ENCODE measurements at regions not wholly inside any gene's neighbourhood (a gene's known extent, or its start where the extent isn't known, plus 50 kb on each side); places are given as distances from the start of the nearest gene placed in this dataset.

GRCh38 chr15:96756656-96757055 lies 426.2 kb downstream of the NR2F2 start:
- DNase-seq, result no peak

DNA sequence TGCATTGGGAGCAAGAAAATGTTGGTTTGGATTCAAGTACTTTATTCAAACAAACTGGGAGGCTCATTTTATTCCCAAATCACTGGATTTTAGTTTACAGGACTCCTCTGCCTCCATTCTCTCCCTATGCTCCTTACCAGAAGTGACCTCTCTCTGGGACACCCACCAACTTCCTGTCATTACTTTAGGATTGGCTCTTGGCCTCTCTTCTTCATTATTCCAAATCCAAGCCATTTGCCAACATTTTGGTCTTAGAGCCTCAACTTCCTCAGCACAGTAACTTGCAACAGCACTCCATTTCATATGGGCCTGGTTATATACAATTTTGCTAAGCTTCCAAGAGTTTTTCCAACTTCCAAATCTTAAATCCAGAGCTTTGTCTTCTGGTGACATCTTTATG lies 432.1 kb downstream of the NR2F2 start:
- DNase-seq, result no peak

DNA sequence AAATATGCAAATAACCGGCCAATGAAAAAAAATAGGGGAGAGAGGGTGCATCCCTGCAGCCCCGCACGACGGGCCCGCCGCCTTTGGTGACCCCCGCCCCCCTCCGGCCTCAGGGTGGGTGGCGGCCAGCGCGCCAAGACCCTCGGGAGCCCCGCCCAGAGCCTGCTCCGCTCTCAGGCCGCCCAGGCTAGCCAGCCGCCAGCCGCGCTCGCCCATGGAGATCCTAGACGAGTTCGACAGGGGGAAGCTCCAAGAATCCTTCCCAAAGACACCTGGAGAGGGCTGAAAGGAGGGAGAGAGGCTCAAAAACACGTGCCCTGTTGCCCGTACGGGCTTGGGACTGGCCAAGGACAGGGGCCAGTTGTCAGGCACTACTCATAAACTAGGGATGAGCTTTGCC lies 434.0 kb downstream of the NR2F2 start:
- no peak for DNase-seq

DNA sequence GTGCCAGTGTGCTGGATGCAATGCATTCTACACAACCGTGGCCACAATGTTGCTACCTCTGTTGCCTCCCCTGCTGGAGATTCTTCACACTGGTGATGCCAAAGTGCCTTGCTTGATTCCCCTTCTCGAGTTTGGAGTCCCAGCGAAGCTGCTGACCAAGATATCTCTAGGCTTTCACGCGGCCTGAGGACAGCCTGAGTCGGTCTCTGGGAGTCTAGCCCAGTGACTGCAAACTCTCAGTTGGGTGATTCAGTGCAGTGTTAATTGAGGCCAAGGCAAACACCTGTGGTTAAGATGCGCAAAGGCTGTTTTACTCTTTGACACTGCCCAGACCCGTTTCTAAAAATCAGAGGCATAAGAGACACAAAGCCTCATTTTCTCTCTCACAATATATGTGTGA lies 434.4 kb downstream of the NR2F2 start:
- DNase-seq, result no peak

- DNase-seq, result peak; percentile 58
Measured at GRCh38 chr15:96766366-96766765, 435.9 kb downstream of the NR2F2 start.

GRCh38 chr15:96767703-96768434 lies 437.4 kb downstream of the NR2F2 start:
- no peak for DNase-seq

DNA sequence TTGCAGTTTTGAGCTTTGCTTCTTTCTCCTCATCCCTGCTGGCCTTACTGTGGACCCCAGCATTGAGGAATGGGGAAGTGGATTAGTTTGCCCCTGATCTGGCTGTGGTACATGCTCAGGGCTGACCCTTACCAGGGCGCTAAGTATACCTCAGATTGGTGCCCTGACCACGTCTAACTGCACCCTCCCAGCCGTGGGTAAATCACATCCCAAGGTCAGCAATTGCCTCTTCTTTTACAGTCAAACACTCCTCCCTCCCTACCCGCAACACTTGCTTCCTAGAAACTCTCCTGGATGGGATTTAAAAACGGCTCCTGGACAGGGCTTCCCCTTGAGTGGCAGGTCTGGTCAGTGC lies 437.9 kb downstream of the NR2F2 start:
- DNase-seq, result no peak

- DNase-seq, result no peak
Measured at GRCh38 chr15:96771035-96771434, 440.5 kb downstream of the NR2F2 start.

- peak; percentile 2 for DNase-seq
Measured at GRCh38 chr15:96774216-96774615, 443.7 kb downstream of the NR2F2 start.

DNA sequence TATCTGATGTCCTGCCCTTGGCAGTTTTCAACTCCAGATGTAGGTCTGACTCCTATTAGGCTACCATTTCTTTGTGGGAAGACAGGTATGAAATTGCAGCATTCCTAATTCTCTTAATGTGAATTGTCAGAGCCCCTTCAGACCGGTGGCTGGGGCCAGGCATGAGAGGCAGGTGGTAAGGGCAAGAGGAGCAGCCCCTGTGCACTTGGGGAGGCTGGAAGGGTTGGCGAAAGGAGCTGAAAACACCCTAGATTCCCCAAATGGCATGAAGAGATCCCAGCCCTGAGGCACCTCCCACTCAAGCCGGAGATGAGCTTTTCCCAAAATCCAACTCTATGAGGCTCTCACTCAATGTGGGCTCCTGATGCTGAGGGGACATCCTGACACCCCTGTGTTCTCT lies 453.2 kb downstream of the NR2F2 start:
- DNase-seq, result no peak

DNA sequence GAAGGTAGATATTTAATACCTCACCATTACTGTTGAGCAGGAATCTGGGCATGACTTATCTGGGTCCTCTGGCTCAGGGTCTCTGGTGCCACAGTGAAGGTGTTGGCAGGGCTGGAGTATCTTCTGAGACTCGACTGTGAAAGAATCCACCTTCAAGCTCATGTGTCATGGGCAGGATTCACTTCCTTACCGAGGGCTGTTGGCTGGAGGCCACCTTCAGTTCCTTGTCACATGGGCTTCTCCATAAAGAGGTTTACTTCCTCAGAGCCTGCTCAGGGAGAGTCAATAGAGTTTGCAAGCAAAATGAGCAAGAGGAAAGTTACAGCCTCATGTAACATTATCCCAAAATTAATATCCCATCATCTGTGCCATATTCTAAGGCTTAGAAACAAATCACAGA lies 459.5 kb downstream of the NR2F2 start:
- peak; percentile 41 for DNase-seq

DNA sequence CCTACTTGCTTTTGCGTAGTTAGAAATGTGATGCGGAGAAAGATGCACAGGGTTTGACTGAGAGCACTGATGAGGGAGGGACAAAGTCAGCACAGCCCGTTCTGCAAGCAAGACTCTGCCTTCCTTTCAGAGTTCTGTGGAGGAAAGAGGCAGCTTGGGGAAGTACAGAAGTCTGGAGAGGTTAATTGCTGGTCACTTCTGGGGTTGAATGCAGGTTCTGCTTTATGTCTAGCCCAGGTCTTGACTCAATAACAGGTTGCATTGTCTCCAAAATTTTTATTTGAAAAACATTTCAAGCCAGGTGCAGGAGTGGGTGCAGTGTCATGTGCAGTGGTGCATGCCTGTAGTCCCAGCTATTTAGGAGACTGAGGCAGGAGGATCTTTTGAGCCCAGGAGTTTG lies 461.7 kb downstream of the NR2F2 start:
- DNase-seq, result no peak

DNA sequence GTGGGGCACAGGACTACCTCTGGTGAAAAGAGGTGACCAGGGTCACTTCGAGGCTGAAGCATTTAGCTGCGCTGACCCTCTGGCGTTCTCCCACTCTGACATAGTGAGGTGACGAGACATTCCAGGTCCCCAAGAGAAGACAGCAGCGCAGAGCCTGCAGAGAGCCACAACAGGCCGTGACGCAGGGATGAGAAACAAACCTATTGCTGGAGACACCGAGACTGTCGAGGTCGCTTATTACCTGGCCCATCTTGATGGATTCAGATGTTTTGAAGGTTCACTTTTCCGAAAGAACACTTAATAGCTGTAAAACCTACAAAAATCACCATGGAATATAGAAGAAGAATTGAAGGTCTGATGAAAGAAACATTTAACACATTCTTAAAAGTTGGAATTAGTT lies 466.3 kb downstream of the NR2F2 start:
- DNase-seq, result no peak

DNA sequence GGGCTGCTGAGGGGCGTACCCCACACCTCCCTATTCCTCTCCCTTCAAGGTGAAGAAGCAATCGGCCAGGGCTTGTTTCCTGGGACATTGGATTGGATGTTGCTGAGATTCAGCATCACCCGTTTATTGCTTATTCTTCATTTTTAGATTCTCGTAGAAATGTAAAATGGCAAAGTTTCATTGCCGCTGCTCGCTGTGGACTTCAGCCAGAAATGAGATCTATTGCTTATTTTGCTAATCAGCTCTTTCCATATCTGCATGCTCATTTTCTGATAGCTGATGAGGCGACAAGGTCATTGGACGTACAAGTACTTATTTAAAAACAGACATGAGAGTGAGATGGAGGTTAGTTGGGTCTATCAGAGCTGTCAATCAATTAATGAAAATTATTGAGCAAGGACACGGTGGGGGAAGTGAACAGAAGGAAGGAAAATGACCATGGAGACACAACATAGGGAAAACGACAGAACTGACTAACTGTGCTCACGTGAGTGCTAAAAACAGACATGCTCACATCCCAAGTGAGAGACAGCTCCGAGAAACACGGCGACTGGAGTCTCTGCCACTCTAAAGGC lies 471.2 kb downstream of the NR2F2 start:
- DNase-seq, result no peak

GRCh38 chr15:96802611-96803255 lies 472.2 kb downstream of the NR2F2 start:
- DNase-seq, result no peak

GRCh38 chr15:96804754-96805153 lies 474.3 kb downstream of the NR2F2 start:
- DNase-seq, result no peak

- DNase-seq, result no peak
Measured at GRCh38 chr15:96807361-96807760, 476.9 kb downstream of the NR2F2 start.

- no peak for DNase-seq
Measured at GRCh38 chr15:96817900-96818299, 487.4 kb downstream of the NR2F2 start.

GRCh38 chr15:96818861-96819260 lies 488.4 kb downstream of the NR2F2 start:
- DNase-seq, result no peak

- DNase-seq, result no peak
Measured at GRCh38 chr15:96827981-96828380, 497.5 kb downstream of the NR2F2 start.

GRCh38 chr15:96837241-96837970 lies 506.9 kb downstream of the NR2F2 start:
- DNase-seq, result no peak

DNA sequence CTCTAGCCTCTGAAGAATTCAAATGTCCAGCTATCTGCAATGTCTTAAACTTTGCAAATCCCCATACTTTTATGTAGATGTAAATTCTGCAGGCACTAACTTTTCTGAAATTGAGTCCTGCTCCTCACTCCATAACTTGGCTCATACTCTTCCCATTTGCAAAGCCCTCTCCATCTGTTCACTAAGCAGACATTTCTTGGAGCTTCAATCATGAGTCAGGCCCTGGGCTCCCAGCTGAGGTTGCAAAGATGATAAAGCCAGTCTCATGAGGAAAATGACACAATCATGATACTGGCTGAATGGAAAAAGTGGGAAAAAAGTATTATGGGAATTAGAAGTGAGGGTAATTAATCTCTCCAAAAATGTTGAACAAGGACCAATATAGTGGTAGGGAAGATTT lies 507.6 kb downstream of the NR2F2 start:
- no peak for DNase-seq

GRCh38 chr15:96849271-96849900 lies 518.9 kb downstream of the NR2F2 start:
- no peak for DNase-seq
